VCaP (cell line): ENCODE measurements at regions not wholly inside any gene's neighbourhood (a gene's known extent, or its start where the extent isn't known, plus 50 kb on each side); places are given as distances from the start of the nearest gene placed in this dataset.

Experiments
- H3K27ac ChIP-seq: fragments of 450-650 bp; 2 replicates; pipeline ENCODE4 v1.5.1; 2017
- CTCF ChIP-seq: fragments of 450-650 bp; conservative IDR thresholded peaks from 2 replicates; pipeline ENCODE4 v1.5.1; 2017; ENCODE audit warnings: mild to moderate bottlenecking, moderate library complexity

- no peak for TF ChIP-seq CTCF
- H3K27ac ChIP-seq, result no peak overlapping the region
Measured at GRCh38 chr15:62488387-62488786, 323.3 kb upstream of the C2CD4B start.

DNA sequence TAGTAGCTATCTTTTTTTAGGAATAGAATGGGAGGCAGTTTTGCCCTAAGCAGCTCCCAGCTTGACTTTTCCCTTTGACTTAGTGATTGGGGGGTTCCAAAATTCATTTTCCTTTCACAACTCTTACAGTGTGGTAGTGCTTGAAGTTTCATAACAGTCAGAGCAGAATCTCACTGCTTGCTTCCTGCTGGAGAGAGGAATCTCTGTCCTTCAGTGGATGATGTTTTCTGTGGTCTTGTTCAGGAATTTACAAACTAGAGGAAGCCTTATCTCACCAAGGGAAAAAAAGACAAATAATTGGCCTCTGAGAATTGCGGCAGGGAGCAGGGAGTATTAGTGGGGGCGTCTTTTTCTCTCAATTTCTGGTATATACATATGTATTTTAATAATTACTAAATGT lies 326.6 kb upstream of the C2CD4B start:
- H3K27ac ChIP-seq, result no peak overlapping the region
- TF ChIP-seq CTCF, result no peak

DNA sequence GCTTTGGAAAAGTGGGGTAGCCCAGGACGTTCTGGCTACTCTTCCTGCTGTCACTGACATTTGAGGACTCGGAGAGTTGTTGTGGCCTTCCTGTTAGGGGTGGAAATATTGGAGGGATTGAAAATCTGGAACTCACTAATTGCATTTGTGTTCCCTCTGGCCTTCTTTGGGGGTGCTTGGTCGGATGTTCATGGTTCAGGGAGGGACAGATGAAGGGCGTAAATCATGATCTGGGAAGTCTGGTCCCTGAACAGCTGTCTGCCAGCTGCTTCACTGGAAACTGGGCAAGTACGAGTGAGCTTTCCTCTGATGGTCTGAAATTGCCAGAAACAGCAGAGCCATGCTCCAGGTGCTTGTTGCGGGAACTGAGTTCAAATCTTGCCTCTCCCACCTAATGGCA lies 327.8 kb upstream of the C2CD4B start:
- no peak overlapping the region for H3K27ac ChIP-seq
- TF ChIP-seq CTCF, result no peak

- H3K27ac ChIP-seq, result no peak overlapping the region
- no peak for TF ChIP-seq CTCF
Measured at GRCh38 chr15:62494197-62494596, 329.1 kb upstream of the C2CD4B start.

GRCh38 chr15:62495670-62496614 lies 330.9 kb upstream of the C2CD4B start:
- H3K27ac ChIP-seq, result no peak overlapping the region
- no peak for TF ChIP-seq CTCF

DNA sequence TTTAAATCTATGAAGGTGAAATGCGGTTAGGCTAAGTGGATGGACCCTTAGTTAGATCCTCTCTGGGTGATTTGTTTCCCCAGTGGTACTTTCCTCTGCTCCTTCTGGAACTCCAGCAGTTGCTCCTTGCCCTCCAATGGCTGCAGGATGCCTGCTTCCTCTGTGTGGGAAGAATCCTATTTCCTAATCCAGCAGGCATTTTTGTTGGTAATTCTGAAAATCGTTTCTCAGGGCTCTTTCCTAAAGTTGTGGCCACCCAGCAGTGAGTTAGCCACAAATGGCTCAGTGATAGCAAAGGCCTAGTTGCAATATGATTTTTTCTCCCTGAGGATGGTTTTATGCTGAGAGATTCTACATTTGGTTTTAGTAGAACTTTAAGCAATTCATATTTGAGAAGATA lies 332.3 kb upstream of the C2CD4B start:
- no peak for TF ChIP-seq CTCF
- no peak overlapping the region for H3K27ac ChIP-seq

- no peak overlapping the region for H3K27ac ChIP-seq
- no peak for TF ChIP-seq CTCF
Measured at GRCh38 chr15:62498278-62498677, 333.2 kb upstream of the C2CD4B start.
